Activated CD4-positive, alpha-beta T cell treated with anti-CD3 and anti-CD28 coated beads, Interleukin-2, amount 50 U/mL, for 1 hour (primary cell): ENCODE measurements at regions not wholly inside any gene's neighbourhood (a gene's known extent, or its start where the extent isn't known, plus 50 kb on each side); places are given as distances from the start of the nearest gene placed in this dataset.

Source experiments
- DNase-seq: peaks from one replicate; pipeline ENCODE4 v3.0.0-alpha.2; 2020

- DNase-seq = no peak
These were observed 735.3 kb upstream of the TENM3 start for GRCh38 chr4:181507938-181508337.

- no peak for DNase-seq
These were observed 734.6 kb upstream of the TENM3 start for GRCh38 chr4:181508601-181509000.

GRCh38 chr4:181509073-181509472 is 734.1 kb upstream of the TENM3 start:
- DNase-seq = no peak

GRCh38 chr4:181517491-181517890 is 725.7 kb upstream of the TENM3 start:
- DNase-seq = no peak

GRCh38 chr4:181520790-181521189 is 722.4 kb upstream of the TENM3 start:
- DNase-seq = no peak

- no peak for DNase-seq
These were observed 719.2 kb upstream of the TENM3 start for GRCh38 chr4:181523973-181524372.

- no peak for DNase-seq
These were observed 718.7 kb upstream of the TENM3 start for GRCh38 chr4:181524499-181524898.

- no peak for DNase-seq
These were observed 717.6 kb upstream of the TENM3 start for GRCh38 chr4:181525634-181526033.

- no peak for DNase-seq
These were observed 714.5 kb upstream of the TENM3 start for GRCh38 chr4:181528570-181529184.

- no peak for DNase-seq
These were observed 713.7 kb upstream of the TENM3 start for GRCh38 chr4:181529537-181529936.

GRCh38 chr4:181536196-181536746 is 706.9 kb upstream of the TENM3 start:
- DNase-seq = no peak

GRCh38 chr4:181536811-181537434 is 706.3 kb upstream of the TENM3 start:
- DNase-seq = no peak

GRCh38 chr4:181538431-181538830 is 704.8 kb upstream of the TENM3 start:
- no peak for DNase-seq

GRCh38 chr4:181541396-181541795 is 701.8 kb upstream of the TENM3 start:
- no peak for DNase-seq

- DNase-seq = no peak
These were observed 694.2 kb upstream of the TENM3 start for GRCh38 chr4:181548873-181549575.

- DNase-seq = no peak
These were observed 693.5 kb upstream of the TENM3 start for GRCh38 chr4:181549576-181550188.

GRCh38 chr4:181550381-181550780 is 692.8 kb upstream of the TENM3 start:
- no peak for DNase-seq

GRCh38 chr4:181559637-181560036 is 683.6 kb upstream of the TENM3 start:
- no peak for DNase-seq

- no peak for DNase-seq
These were observed 680.8 kb upstream of the TENM3 start for GRCh38 chr4:181562399-181562798.

- DNase-seq = no peak
These were observed 678.6 kb upstream of the TENM3 start for GRCh38 chr4:181564625-181565024.

GRCh38 chr4:181566490-181566889 is 676.7 kb upstream of the TENM3 start:
- no peak for DNase-seq

- no peak for DNase-seq
These were observed 673.6 kb upstream of the TENM3 start for GRCh38 chr4:181569553-181569952.

GRCh38 chr4:181578911-181579310 is 664.3 kb upstream of the TENM3 start:
- DNase-seq = no peak

- DNase-seq = no peak
These were observed 663.7 kb upstream of the TENM3 start for GRCh38 chr4:181579486-181579885.
